OCI-M1 (cell line): ENCODE measurements at regions not wholly inside any gene's neighbourhood (a gene's known extent, or its start where the extent isn't known, plus 50 kb on each side); places are given as distances from the start of the nearest gene placed in this dataset.

Experiments used
- DNase-seq: peaks from one replicate; lab custom pipeline; 2025; lab: John Stamatoyannopoulos, UW

DNA sequence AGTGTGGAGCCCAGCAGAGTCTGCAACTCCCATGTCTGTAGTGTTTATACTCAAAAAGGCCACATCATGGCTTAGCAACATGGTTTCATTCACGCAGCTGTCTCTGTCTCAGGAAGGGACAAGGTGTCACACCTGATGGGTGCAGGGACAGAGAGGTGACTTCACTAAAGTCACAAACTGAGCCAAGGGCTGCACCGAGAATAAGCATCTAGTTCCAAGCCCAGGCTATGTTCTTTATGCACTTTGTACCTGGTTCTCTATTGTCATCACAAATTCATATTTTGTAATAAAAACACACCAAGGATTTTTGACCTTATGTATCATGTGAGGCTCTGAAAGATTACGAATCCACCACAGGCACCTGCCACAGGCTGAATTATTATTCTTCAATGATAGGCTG is 64.9 kb upstream of the STK32A start:
- no peak for DNase-seq

DNA sequence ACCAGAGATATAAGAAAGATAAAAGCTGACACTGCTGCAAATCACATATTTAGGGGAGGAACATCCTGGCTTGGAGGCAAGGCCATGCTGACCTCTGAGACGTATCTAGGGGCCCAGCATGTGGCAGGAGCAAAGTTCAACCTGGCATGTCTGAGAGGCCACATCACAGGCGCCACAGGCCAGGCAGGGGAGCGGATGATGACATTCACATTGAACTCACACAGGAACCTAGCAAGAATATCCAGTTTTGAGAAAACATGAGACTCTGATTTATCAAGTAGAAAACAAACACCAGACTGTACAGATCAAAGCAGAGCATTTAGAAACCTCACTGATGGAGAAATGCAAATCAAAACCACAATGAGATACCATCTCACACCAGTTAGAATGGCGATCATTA is 64.2 kb upstream of the STK32A start:
- DNase-seq: no peak

DNA sequence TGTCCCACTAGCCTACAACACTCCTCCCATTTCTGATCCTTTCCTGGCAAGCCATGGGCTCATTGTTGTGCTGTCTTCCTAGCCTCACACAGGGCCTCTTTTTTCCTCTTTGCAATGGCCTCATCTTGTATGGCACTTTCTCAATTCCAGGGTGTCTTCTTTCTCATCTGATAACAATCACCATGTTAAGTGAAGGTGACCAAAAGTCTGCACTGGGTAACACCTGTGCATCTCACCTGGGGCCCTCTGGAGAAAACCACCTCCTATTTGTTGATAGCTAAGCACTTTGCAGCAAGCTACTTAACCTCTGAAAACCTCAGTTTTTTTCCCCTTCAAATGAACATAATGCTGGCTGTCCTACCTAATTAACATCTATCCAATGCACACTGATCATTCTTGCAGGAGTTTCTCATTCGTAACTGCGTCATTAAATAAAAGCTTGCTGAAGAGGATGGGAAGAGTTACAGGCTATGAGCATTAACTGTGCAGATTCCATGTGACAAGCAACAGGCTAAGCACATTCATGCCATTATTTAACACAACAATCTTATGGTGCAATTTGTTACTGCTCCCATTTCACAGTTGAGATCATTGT is 60.1 kb upstream of the STK32A start:
- DNase-seq: no peak

DNA sequence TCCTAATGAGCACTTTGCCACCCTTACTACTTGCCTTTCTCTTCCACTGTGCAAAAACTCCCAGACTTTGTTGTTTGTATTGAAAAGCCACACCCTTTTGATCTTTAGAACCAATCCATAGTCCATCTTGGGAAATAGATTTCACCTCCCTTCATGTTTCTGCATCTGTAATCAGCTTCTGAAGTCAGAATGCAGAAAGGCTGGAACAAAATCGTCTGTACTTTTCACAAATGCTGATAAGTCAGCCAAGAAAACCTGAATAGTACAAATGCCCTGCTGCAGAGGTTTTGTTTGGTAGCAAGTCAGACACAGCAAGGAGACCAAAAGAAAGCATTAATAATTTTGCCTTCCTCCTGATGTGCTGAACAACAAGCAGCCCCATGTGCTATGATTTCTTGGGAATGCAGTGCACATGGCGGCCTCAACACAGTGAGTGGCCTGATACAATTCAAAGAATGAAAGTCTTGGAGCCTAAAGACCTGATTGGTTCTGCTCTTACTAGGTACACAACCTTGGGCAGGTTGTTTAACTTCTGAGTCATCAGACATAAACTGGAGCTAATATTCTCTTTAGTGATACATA is 59.2 kb upstream of the STK32A start:
- DNase-seq: no peak

DNA sequence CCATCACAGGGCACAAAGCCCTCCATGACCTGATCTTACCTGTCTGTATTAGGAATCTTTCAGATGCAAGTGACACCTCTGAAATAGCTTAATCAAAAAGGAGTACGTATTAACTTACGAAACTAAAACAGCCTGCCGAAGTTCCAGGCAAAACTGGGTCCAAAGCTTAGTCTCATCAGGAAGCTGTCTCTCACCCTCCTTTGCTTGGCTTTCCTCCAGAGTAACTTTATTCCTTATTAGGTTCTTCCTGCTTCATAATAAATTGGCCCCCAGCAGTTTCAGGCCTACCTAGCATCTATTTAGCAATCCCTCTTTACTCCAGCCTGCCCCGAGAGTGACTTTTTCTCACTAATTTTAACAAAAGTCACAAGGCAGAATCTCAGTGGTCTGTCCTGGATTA is 58.4 kb upstream of the STK32A start:
- DNase-seq: no peak

DNA sequence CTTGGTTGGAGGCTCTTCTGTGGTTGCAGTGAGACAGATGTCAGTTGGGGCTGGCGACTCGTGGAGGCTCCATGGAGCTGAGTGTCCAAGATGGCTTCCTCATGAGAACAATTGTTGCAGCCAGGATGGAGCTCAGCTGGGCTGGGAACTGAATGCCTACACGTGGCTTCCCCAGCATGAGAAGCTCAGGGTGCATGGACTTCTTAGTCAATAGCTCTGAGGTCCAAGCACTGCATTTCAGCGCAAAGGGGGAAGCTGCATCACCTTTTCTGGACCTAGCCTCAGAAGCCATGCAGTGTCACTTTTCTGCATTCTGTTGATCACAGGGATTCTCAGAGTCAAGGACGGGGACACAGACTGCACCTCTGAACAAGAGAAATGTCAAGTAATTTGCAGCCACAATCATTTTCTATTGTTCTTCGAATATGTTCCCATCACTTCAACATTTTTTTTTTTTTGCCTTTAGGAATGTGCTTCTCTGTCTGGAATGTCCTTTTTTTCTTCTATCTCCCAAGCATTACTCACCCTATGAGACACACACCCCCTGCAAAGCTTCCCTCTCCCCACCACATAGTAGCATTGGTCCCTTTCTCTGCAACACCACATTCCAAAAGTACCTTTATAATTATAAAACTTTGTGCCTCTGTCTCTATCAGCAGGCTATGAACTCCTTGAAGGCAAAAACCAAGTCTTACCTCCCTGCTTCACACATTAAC is 57.5 kb upstream of the STK32A start:
- DNase-seq: no peak

DNA sequence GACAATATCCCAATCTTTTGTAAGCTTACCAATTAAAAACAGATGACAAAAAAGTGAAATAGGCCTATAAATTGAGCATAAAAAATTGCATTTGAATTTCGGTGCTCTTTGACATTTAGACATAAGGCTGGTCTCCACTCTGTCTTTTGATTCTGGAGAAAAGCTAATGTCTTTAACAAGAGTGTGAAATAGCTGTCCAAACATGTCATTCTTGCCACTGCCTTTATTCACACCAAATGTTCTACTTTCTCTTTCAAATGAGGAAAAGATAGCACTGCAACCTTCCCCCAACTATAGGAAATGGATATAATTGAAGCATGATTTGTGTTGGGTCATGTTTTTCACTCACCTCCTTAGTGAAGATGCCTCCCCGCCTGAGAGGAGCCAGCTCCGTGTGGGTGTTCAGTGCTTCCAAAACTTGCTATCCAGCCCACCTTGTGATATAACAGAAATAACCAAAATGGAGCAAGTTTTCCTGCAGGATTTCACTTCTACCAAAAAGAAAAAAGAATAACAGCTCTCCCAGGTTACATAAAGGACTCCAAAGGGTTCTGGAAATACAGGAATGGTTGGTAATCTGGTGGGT is 55.2 kb upstream of the STK32A start:
- no peak for DNase-seq

DNA sequence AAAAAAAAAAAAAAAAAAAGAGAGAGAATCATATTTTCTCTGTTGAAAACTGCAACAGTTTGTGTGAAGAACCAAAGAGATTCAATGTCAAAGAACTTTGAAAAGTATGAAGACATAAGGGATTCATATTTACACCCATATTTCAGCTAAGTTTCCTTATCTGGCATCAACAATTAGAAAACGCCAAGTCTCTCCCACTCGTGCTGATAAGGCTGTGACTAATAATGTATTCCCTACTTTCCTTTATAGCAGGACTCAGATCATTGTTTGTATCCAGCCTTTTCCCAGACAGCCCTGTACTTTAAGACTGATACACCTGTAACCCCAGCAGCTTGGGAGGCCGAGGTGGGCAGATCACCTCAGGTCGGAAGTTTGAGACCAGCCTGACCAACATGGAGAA is 54.1 kb upstream of the STK32A start:
- no peak for DNase-seq
